ENCODE measurements at regions not wholly inside any gene's neighbourhood (a gene's known extent, or its start where the extent isn't known, plus 50 kb on each side); places are given as distances from the start of the nearest gene placed in this dataset.
"Not testable (repeated sequence)": the region's sequence is repeated elsewhere in the genome, so short reads cannot be mapped to it uniquely, and the experiment has no call there.

DNA sequence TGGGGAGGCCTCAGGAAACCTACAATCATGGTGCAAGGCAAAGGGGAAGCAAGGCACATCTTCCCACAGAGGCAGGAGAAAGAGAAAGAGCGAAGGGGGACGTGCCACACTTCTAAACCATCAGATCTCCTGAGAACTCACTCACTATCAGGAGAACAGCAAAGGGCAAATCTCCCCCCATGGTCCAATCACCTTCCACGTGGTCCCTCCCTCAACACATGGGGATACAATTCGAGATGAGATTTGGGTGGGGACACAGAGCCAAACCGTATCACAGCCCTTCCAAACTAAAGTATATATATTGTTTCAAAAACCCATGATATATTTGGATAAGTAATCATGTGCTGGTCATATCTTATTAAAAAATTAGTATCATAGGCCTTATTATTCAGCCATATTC, 437.6 kb downstream of the KCNJ18 start:
- not testable (repeated sequence) for TF ChIP-seq CTCF (IDR thresholded peaks at IDR 0.05); EP300 (IDR thresholded peaks at IDR 0.05); RFX5 (IDR thresholded peaks at IDR 0.05); KDM1A (IDR thresholded peaks at IDR 0.05; ENCODE audit: low read depth); NFE2L2 (conservative IDR thresholded peaks at IDR 0.05; ENCODE audit: low read length); NPAS2 (CRISPR knock-in tag; IDR thresholded peaks at IDR 0.05; ENCODE audit: borderline replicate concordance); POLR2A (IDR thresholded peaks at IDR 0.05; ENCODE audit: low read length)
- TF ChIP-seq, protein P1, sequence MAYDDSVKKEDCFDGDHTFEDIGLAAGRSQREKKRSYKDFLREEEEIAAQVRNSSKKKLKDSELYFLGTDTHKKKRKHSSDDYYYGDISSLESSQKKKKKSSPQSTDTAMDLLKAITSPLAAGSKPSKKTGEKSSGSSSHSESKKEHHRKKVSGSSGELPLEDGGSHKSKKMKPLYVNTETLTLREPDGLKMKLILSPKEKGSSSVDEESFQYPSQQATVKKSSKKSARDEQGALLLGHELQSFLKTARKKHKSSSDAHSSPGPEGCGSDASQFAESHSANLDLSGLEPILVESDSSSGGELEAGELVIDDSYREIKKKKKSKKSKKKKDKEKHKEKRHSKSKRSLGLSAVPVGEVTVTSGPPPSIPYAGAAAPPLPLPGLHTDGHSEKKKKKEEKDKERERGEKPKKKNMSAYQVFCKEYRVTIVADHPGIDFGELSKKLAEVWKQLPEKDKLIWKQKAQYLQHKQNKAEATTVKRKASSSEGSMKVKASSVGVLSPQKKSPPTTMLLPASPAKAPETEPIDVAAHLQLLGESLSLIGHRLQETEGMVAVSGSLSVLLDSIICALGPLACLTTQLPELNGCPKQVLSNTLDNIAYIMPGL (CRISPR knock-in tag; IDR thresholded peaks at IDR 0.05; ENCODE audit: borderline replicate concordance), result not testable (repeated sequence)
- TF ChIP-seq, protein P2, sequence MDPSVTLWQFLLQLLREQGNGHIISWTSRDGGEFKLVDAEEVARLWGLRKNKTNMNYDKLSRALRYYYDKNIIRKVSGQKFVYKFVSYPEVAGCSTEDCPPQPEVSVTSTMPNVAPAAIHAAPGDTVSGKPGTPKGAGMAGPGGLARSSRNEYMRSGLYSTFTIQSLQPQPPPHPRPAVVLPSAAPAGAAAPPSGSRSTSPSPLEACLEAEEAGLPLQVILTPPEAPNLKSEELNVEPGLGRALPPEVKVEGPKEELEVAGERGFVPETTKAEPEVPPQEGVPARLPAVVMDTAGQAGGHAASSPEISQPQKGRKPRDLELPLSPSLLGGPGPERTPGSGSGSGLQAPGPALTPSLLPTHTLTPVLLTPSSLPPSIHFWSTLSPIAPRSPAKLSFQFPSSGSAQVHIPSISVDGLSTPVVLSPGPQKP (IDR thresholded peaks at IDR 0.05; ENCODE audit: low read depth, low read length), result not testable (repeated sequence)
- TF ChIP-seq, protein P3, sequence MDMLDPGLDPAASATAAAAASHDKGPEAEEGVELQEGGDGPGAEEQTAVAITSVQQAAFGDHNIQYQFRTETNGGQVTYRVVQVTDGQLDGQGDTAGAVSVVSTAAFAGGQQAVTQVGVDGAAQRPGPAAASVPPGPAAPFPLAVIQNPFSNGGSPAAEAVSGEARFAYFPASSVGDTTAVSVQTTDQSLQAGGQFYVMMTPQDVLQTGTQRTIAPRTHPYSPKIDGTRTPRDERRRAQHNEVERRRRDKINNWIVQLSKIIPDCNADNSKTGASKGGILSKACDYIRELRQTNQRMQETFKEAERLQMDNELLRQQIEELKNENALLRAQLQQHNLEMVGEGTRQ (IDR thresholded peaks at IDR 0.05), result not testable (repeated sequence)
